OCI-LY7 (cell line): ENCODE measurements at regions not wholly inside any gene's neighbourhood (a gene's known extent, or its start where the extent isn't known, plus 50 kb on each side); places are given as distances from the start of the nearest gene placed in this dataset.

Experiments
- BruUV-seq: library from RNA; stranded (reverse); fragments of 400-500 nt; replicated peaks from 2 replicates; lab custom pipeline; 2021; lab: Mats Ljungman, UMichigan
- CTCF ChIA-PET: fragments of 300-600 bp; sonication (Branson Sonifier 250); formaldehyde crosslinking; loops from one replicate; lab custom pipeline; 2022; ENCODE audit warnings: antibody characterized with exemption; ENCODE audit not compliant: unreplicated experiment; lab: Charles Lee
- POLR2A ChIA-PET: fragments of 300-600 bp; sonication (Branson Sonifier 250); formaldehyde crosslinking; loops from one replicate; lab custom pipeline; 2022; ENCODE audit warnings: antibody characterized with exemption; lab: Charles Lee
- DNase-seq: peaks from one replicate; pipeline ENCODE4 v3.0.0-alpha.2; 2015; ENCODE audit warnings: low spot score
- H2AFZ ChIP-seq: fragments of 200-600 bp; sonication (generic), shearing (Covaris generic); 2 replicates; pipeline ENCODE4 v1.6.1; 2014; ENCODE audit warnings: mild to moderate bottlenecking, antibody characterized with exemption, low read length, moderate library complexity
- H3K27ac ChIP-seq: fragments of 200-600 bp; sonication (generic); 2 replicates; pipeline ENCODE4 v1.5.1; 2014; ENCODE audit warnings: mixed run types, low read depth, mild to moderate bottlenecking, moderate library complexity, low read length, inconsistent platforms; ENCODE audit not compliant: poor library complexity, severe bottlenecking
- H3K36me3 ChIP-seq: fragments of 200-600 bp; sonication (generic); 2 replicates; pipeline ENCODE4 v1.6.1; 2014; ENCODE audit warnings: mild to moderate bottlenecking, antibody characterized with exemption, low read length, moderate library complexity, mixed read lengths; ENCODE audit not compliant: insufficient read depth
- H3K4me1 ChIP-seq: fragments of 200-600 bp; sonication (generic); 2 replicates; pipeline ENCODE4 v1.5.1; 2014; ENCODE audit warnings: mild to moderate bottlenecking, low read length; ENCODE audit not compliant: insufficient read depth, poor library complexity, severe bottlenecking
- H3K4me2 ChIP-seq: fragments of 200-600 bp; sonication (generic); 2 replicates; pipeline ENCODE4 v1.6.1; 2014; ENCODE audit warnings: mild to moderate bottlenecking, low read length
- H3K4me3 ChIP-seq: fragments of 200-600 bp; sonication (generic); 2 replicates; pipeline ENCODE4 v1.5.1; 2014; ENCODE audit warnings: mild to moderate bottlenecking, low read depth, low read length; ENCODE audit not compliant: poor library complexity, severe bottlenecking
- H3K79me2 ChIP-seq: fragments of 200-600 bp; sonication (generic); 2 replicates; pipeline ENCODE4 v1.6.1; 2016; ENCODE audit warnings: low read depth, mild to moderate bottlenecking, low read length, moderate library complexity, mixed read lengths; ENCODE audit not compliant: insufficient read depth
- H3K9me2 ChIP-seq: fragments of 200-600 bp; sonication (generic); 2 replicates; pipeline ENCODE4 v1.6.1; 2016; ENCODE audit warnings: mild to moderate bottlenecking, low read length, mixed read lengths; ENCODE audit not compliant: insufficient read depth
- H3K9me3 ChIP-seq: fragments of 200-600 bp; sonication (generic); 2 replicates; pipeline ENCODE4 v1.6.1; 2014; ENCODE audit warnings: mild to moderate bottlenecking, mixed run types, low read length, mixed read lengths
- H4K20me1 ChIP-seq: fragments of 200-600 bp; sonication (generic); 2 replicates; pipeline ENCODE4 v1.6.1; 2014; ENCODE audit warnings: mild to moderate bottlenecking, antibody characterized with exemption, low read length, moderate library complexity, mixed read lengths; ENCODE audit not compliant: insufficient read depth
- CTCF ChIP-seq: fragments of 200-600 bp; sonication (generic); conservative IDR thresholded peaks from 2 replicates; pipeline ENCODE4 v1.5.1; 2014; ENCODE audit warnings: mild to moderate bottlenecking, antibody characterized with exemption, low read length, moderate library complexity, mixed read lengths
- EZH2phosphoT487 ChIP-seq: fragments of 200-600 bp; sonication (generic); IDR thresholded peaks from 2 replicates; pipeline ENCODE4 v1.6.1; 2018; ENCODE audit warnings: low read depth, borderline replicate concordance, mild to moderate bottlenecking, mixed run types, antibody characterized with exemption, low read length, moderate library complexity, mixed read lengths
- intact Hi-C: fragments of 100-400 bp; cut with micrococcal nuclease; formaldehyde crosslinking; loops from one replicate; pipeline ENCODE4 v1.10.0; 2022; ENCODE audit not compliant: unreplicated experiment

DNA sequence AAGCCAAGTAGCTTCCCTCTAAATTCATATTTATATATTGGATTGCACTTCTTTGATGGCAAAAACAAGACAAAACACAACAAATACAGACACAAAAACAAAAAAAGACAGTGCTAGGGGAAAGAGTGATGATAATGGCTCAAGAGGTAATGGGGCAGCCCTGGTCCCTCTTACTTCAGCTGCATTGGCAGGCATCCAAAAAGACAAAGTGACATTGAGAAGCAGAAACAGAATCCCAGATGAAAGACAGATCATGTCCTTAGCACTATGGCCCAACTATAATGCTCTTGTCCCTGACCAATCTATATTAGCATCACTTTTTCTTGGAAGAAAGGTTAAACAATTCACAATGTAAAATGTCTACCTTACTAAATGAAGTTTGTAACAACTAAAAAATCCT, 76.2 kb downstream of the GPR85 start:
- DNase-seq, result no peak
- H3K4me2 ChIP-seq, result no peak overlapping the region
- no peaks in the 10 kb centered on the region for H3K79me2 ChIP-seq
- H3K9me2 ChIP-seq, result no peaks in the 10 kb centered on the region
- ChIA-PET CTCF (no interaction called here), POLR2A (interaction anchor here (0.8 kb wide), 1 partner anchor 189 kb away, joined by 3 read pairs; no protein-coding TSS in a partner anchor)
- H3K36me3 ChIP-seq, result no peaks in the 10 kb centered on the region
- intact Hi-C loops, result loop anchor here (5.0 kb wide), 1 partner anchor 412 kb away; no protein-coding TSS in a partner anchor
- no peak overlapping the region for H3K4me3 ChIP-seq
- no peaks in the 10 kb centered on the region for H3K4me1 ChIP-seq
- H2AFZ ChIP-seq, result no peak overlapping the region
- BruUV-seq, result no TSS peak
- no peaks in the 10 kb centered on the region for H3K9me3 ChIP-seq
- H4K20me1 ChIP-seq, result no peaks in the 10 kb centered on the region
- TF ChIP-seq EZH2phosphoT487 (no peak), CTCF (no peak)
- H3K27ac ChIP-seq, result no peak overlapping the region

DNA sequence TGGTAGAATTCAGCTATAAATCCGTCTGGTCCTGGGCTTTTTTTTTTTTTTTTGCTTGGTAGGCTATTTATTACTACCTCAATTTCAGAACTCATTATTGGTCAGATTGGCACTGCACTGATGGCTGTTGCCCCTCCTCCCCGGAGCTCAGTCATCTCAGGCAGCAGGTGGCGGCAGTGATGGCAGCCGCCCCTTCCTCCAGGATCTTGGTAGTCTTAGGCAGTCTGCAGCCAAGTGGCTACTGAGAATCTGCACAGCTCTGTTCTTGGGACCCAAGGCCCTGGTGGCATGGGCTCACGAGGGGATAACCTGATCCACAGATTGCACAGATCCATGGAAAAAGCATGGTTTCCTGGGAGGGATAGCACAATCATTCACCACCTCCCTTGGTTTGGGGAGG, 77.9 kb downstream of the GPR85 start:
- H3K79me2 ChIP-seq, result no peaks in the 10 kb centered on the region
- no peak overlapping the region for H3K27ac ChIP-seq
- no peaks in the 10 kb centered on the region for H4K20me1 ChIP-seq
- TF ChIP-seq CTCF (no peak), EZH2phosphoT487 (no peak)
- H3K4me3 ChIP-seq, result no peak overlapping the region
- intact Hi-C loops, result no loop called here
- H3K36me3 ChIP-seq, result no peaks in the 10 kb centered on the region
- no TSS peak for BruUV-seq
- no peak for DNase-seq
- ChIA-PET CTCF (no interaction called here), POLR2A (interaction anchor here (0.6 to 1.4 kb wide), 4 partner anchors 10 to 817 kb away, joined by 3 to 7 read pairs (median 4); no protein-coding TSS in a partner anchor)
- no peak overlapping the region for H3K4me2 ChIP-seq
- H3K9me3 ChIP-seq, result no peaks in the 10 kb centered on the region
- H3K4me1 ChIP-seq, result no peaks in the 10 kb centered on the region
- H2AFZ ChIP-seq, result no peak overlapping the region
- no peaks in the 10 kb centered on the region for H3K9me2 ChIP-seq

- ChIA-PET POLR2A (interaction anchor here (0.6 kb wide), 1 partner anchor 542 kb away, joined by 3 read pairs; no protein-coding TSS in a partner anchor), CTCF (no interaction called here)
- no TSS peak for BruUV-seq
- no peaks in the 10 kb centered on the region for H4K20me1 ChIP-seq
- no peaks in the 10 kb centered on the region for H3K4me1 ChIP-seq
- no peaks in the 10 kb centered on the region for H3K79me2 ChIP-seq
- TF ChIP-seq EZH2phosphoT487, result no peak
- TF ChIP-seq CTCF, result no peak
- H3K27ac ChIP-seq, result no peak overlapping the region
- H2AFZ ChIP-seq, result no peak overlapping the region; the same call in 1 of the 2 replicates
- H3K4me3 ChIP-seq, result no peak overlapping the region
- no peaks in the 10 kb centered on the region for H3K9me2 ChIP-seq
- no peak for DNase-seq
- H3K36me3 ChIP-seq, result no peaks in the 10 kb centered on the region
- no peaks in the 10 kb centered on the region for H3K9me3 ChIP-seq
- intact Hi-C loops, result no loop called here
- H3K4me2 ChIP-seq, result no peak overlapping the region
Measured at GRCh38 chr7:113004726-113005454, 81.7 kb downstream of the GPR85 start.
